ENCODE measurements at regions not wholly inside any gene's neighbourhood (a gene's known extent, or its start where the extent isn't known, plus 50 kb on each side); places are given as distances from the start of the nearest gene placed in this dataset.

DNA sequence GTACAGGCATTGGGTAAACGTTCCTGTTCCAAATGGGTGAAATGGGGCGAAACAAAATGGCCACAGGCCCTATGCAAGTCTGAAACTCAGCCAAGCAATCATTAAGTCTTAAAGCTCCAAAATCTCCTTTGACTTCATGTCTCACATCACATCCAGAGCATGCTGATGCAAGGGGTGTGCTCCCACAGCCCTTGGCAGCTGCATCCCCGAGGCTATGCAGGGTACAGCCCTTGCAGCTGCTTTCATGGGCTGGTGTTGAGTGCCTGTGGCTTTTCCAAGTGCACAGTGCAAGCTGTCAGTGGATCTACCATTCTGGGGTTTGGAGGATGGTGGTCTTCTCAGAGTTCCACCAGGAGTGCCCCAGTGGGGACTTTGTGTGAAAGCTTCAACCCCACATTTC is 270.0 kb upstream of the CDYL start:
- no peak for TF ChIP-seq CTCF (IDR thresholded peaks at IDR 0.05; ENCODE audit: unreplicated experiment)
- Mint-ChIP-seq H3K9me3 (ENCODE audit: unreplicated experiment) (no peaks in the 10 kb centered on the region), H3K4me1 (ENCODE audit: unreplicated experiment) (no peaks in the 10 kb centered on the region), H3K4me3 (ENCODE audit: unreplicated experiment) (no peak overlapping the region), H3K27ac (ENCODE audit: unreplicated experiment) (no peak overlapping the region), H3K36me3 (ENCODE audit: low read depth, unreplicated experiment) (no peaks in the 10 kb centered on the region), H3K27me3 (ENCODE audit: unreplicated experiment) (no peaks in the 10 kb centered on the region)
- no peak for DNase-seq (ENCODE audit: low spot score)

DNA sequence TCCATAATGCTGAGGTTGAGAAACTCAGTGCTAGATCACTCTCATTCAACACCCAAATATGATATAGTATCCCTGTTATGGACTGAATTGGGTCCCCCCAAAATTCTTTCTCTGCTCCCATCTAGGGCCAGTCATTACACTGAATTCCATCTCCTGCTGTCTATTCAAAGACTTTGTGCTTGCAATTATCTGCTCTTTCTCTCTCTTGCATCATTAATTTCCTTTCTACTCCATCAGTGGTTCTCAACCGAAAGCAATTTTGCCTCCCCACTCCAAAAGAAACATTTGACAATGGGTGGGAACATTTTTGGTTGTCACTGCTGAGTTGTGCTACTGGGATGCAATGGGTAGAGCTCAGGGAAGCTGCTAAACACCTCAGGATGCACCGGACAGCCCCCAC is 271.5 kb upstream of the CDYL start:
- no peak overlapping the region for H3K4me3 Mint-ChIP-seq (ENCODE audit: unreplicated experiment)
- H3K27me3 Mint-ChIP-seq (ENCODE audit: unreplicated experiment) = no peaks in the 10 kb centered on the region
- H3K36me3 Mint-ChIP-seq (ENCODE audit: low read depth, unreplicated experiment) = no peaks in the 10 kb centered on the region
- H3K27ac Mint-ChIP-seq (ENCODE audit: unreplicated experiment) = no peak overlapping the region
- no peak for TF ChIP-seq CTCF (IDR thresholded peaks at IDR 0.05; ENCODE audit: unreplicated experiment)
- no peaks in the 10 kb centered on the region for H3K4me1 Mint-ChIP-seq (ENCODE audit: unreplicated experiment)
- no peak for DNase-seq (ENCODE audit: low spot score)
- no peaks in the 10 kb centered on the region for H3K9me3 Mint-ChIP-seq (ENCODE audit: unreplicated experiment)

DNA sequence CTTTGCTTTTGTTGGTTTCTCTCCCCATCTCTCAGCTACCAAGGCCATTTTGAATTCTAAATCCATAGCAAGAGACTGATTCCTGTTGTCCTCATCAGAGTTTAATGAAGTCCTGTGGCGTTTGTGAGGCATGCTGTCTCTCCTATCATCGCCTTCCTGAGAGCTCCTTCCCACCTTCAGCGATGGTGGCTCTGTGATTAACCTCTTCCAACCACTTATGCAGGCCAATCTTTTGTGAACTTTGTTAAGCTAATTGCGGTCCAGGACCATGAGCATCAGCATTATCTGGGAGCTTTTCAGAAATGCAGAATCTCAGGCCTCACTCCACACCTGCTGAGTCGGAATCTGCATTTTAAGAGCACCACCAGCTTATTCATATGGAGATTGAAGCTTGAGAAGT is 272.5 kb upstream of the CDYL start:
- DNase-seq (ENCODE audit: low spot score) = no peak
- no peak overlapping the region for H3K27ac Mint-ChIP-seq (ENCODE audit: unreplicated experiment)
- no peaks in the 10 kb centered on the region for H3K36me3 Mint-ChIP-seq (ENCODE audit: low read depth, unreplicated experiment)
- H3K27me3 Mint-ChIP-seq (ENCODE audit: unreplicated experiment) = no peaks in the 10 kb centered on the region
- TF ChIP-seq CTCF (IDR thresholded peaks at IDR 0.05; ENCODE audit: unreplicated experiment) = no peak
- no peaks in the 10 kb centered on the region for H3K4me1 Mint-ChIP-seq (ENCODE audit: unreplicated experiment)
- no peak overlapping the region for H3K4me3 Mint-ChIP-seq (ENCODE audit: unreplicated experiment)
- no peaks in the 10 kb centered on the region for H3K9me3 Mint-ChIP-seq (ENCODE audit: unreplicated experiment)

DNA sequence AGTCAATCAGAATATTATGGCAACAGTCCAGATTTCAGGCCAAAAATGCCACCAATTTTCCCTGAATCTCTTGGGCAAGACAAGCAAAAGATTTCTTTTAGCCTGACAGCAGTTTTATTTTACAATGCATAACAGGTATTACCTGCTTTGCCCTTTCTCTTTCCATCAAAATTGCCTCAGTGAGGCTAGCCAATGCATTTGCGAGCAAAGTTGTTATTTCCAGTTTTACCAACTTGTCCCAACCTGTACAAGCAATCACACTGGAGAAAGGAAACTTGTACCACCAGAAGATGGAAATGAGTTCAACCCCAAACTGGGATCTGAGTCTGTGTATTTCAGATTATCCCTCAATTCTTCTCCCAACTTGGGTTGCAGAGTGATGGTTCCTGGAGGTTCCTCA is 279.9 kb upstream of the CDYL start:
- TF ChIP-seq CTCF (IDR thresholded peaks at IDR 0.05; ENCODE audit: unreplicated experiment) = no peak
- H3K27me3 Mint-ChIP-seq (ENCODE audit: unreplicated experiment) = no peaks in the 10 kb centered on the region
- H3K27ac Mint-ChIP-seq (ENCODE audit: unreplicated experiment) = no peak overlapping the region
- H3K4me1 Mint-ChIP-seq (ENCODE audit: unreplicated experiment) = no peaks in the 10 kb centered on the region
- H3K36me3 Mint-ChIP-seq (ENCODE audit: low read depth, unreplicated experiment) = no peaks in the 10 kb centered on the region
- H3K4me3 Mint-ChIP-seq (ENCODE audit: unreplicated experiment) = no peak overlapping the region
- DNase-seq (ENCODE audit: low spot score) = no peak
- H3K9me3 Mint-ChIP-seq (ENCODE audit: unreplicated experiment) = no peaks in the 10 kb centered on the region

- TF ChIP-seq CTCF (IDR thresholded peaks at IDR 0.05; ENCODE audit: unreplicated experiment) = no peak
- Mint-ChIP-seq H3K4me1 (ENCODE audit: unreplicated experiment) (no peaks in the 10 kb centered on the region), H3K4me3 (ENCODE audit: unreplicated experiment) (no peak overlapping the region), H3K27me3 (ENCODE audit: unreplicated experiment) (peaks cover 3% of the 10 kb centered on the region), H3K9me3 (ENCODE audit: unreplicated experiment) (peaks cover 14% of the 10 kb centered on the region), H3K27ac (ENCODE audit: unreplicated experiment) (no peak overlapping the region), H3K36me3 (ENCODE audit: low read depth, unreplicated experiment) (peaks cover 27% of the 10 kb centered on the region)
- DNase-seq (ENCODE audit: low spot score) = no peak
These were observed 284.5 kb upstream of the CDYL start for GRCh38 chr6:4491501-4492260.

All from endothelial cell (in vitro differentiated cells).